MG63 (cell line): ENCODE measurements at regions not wholly inside any gene's neighbourhood (a gene's known extent, or its start where the extent isn't known, plus 50 kb on each side); places are given as distances from the start of the nearest gene placed in this dataset.
"Not testable (repeated sequence)": the region's sequence is repeated elsewhere in the genome, so short reads cannot be mapped to it uniquely, and the experiment has no call there.

Source experiments
- DNase-seq: peaks from one replicate; pipeline ENCODE4 v3.0.0-alpha.2; 2020
- H3K27me3 ChIP-seq: fragments of 250-450 bp; sonication (Bioruptor Pico); 2 replicates; pipeline ENCODE4 v1.5.1; 2020; ENCODE audit warnings: mild to moderate bottlenecking, moderate library complexity
- H3K36me3 ChIP-seq: fragments of 250-450 bp; sonication (Bioruptor Pico); 2 replicates; pipeline ENCODE4 v1.5.1; 2020; ENCODE audit warnings: mild to moderate bottlenecking, moderate library complexity
- H3K4me3 ChIP-seq: fragments of 250-450 bp; sonication (Bioruptor Pico); 2 replicates; pipeline ENCODE4 v1.5.1; 2020; ENCODE audit warnings: mild to moderate bottlenecking, moderate library complexity
- H3K9me3 ChIP-seq: fragments of 250-450 bp; sonication (Bioruptor Pico); 2 replicates; pipeline ENCODE4 v1.5.1; 2020; ENCODE audit warnings: mild to moderate bottlenecking, moderate library complexity

GRCh38 chr17:72458301-72458700 is 337.5 kb downstream of the SOX9 start:
- Histone ChIP-seq H3K36me3 (no peaks in the 10 kb centered on the region), H3K27me3 (no peaks in the 10 kb centered on the region), H3K4me3 (no peak overlapping the region), H3K9me3 (no peaks in the 10 kb centered on the region)
- no peak for DNase-seq

- Histone ChIP-seq H3K9me3 (no peaks in the 10 kb centered on the region), H3K27me3 (no peaks in the 10 kb centered on the region), H3K4me3 (no peak overlapping the region), H3K36me3 (no peaks in the 10 kb centered on the region)
- peak; percentile 48 for DNase-seq
Observed at GRCh38 chr17:72460711-72461110, 339.9 kb downstream of the SOX9 start.

- H3K27me3 ChIP-seq, result no peaks in the 10 kb centered on the region
- DNase-seq, result no peak
- no peaks in the 10 kb centered on the region for H3K36me3 ChIP-seq
- H3K4me3 ChIP-seq, result no peak overlapping the region
- no peaks in the 10 kb centered on the region for H3K9me3 ChIP-seq
Observed at GRCh38 chr17:72461757-72462156, 340.9 kb downstream of the SOX9 start.

GRCh38 chr17:72462407-72462806 is 341.6 kb downstream of the SOX9 start:
- Histone ChIP-seq H3K9me3 (no peaks in the 10 kb centered on the region), H3K4me3 (no peak overlapping the region), H3K36me3 (no peaks in the 10 kb centered on the region), H3K27me3 (no peaks in the 10 kb centered on the region)
- DNase-seq, result no peak

GRCh38 chr17:72462814-72463213 is 342.0 kb downstream of the SOX9 start:
- Histone ChIP-seq H3K36me3 (no peaks in the 10 kb centered on the region), H3K27me3 (no peaks in the 10 kb centered on the region), H3K9me3 (no peaks in the 10 kb centered on the region), H3K4me3 (no peak overlapping the region)
- no peak for DNase-seq

GRCh38 chr17:72463287-72464102 is 342.7 kb downstream of the SOX9 start:
- no peak for DNase-seq
- Histone ChIP-seq H3K36me3 (no peaks in the 10 kb centered on the region), H3K27me3 (no peaks in the 10 kb centered on the region), H3K4me3 (no peak overlapping the region), H3K9me3 (no peaks in the 10 kb centered on the region)

GRCh38 chr17:72464221-72464620 is 343.4 kb downstream of the SOX9 start:
- not testable (repeated sequence) for DNase-seq, H3K4me3 ChIP-seq, H3K9me3 ChIP-seq, H3K36me3 ChIP-seq, H3K27me3 ChIP-seq

GRCh38 chr17:72465191-72466024 is 344.6 kb downstream of the SOX9 start:
- H3K4me3 ChIP-seq, result no peak overlapping the region
- no peaks in the 10 kb centered on the region for H3K36me3 ChIP-seq
- no peaks in the 10 kb centered on the region for H3K9me3 ChIP-seq
- no peaks in the 10 kb centered on the region for H3K27me3 ChIP-seq
- DNase-seq, result peak; percentile 87

- H3K27me3 ChIP-seq, result no peaks in the 10 kb centered on the region
- DNase-seq, result peak; percentile 34
- no peak overlapping the region for H3K4me3 ChIP-seq
- no peaks in the 10 kb centered on the region for H3K36me3 ChIP-seq
- H3K9me3 ChIP-seq, result no peaks in the 10 kb centered on the region
Observed at GRCh38 chr17:72466199-72466598, 345.4 kb downstream of the SOX9 start.

GRCh38 chr17:72466606-72467005 is 345.8 kb downstream of the SOX9 start:
- Histone ChIP-seq H3K27me3 (no peaks in the 10 kb centered on the region), H3K4me3 (no peak overlapping the region), H3K36me3 (no peaks in the 10 kb centered on the region), H3K9me3 (no peaks in the 10 kb centered on the region)
- no peak for DNase-seq

GRCh38 chr17:72467841-72468653 is 347.2 kb downstream of the SOX9 start:
- no peaks in the 10 kb centered on the region for H3K27me3 ChIP-seq
- H3K4me3 ChIP-seq, result no peak overlapping the region
- no peaks in the 10 kb centered on the region for H3K9me3 ChIP-seq
- H3K36me3 ChIP-seq, result no peaks in the 10 kb centered on the region
- DNase-seq, result no peak

GRCh38 chr17:72468841-72469240 is 348.0 kb downstream of the SOX9 start:
- no peak overlapping the region for H3K4me3 ChIP-seq

GRCh38 chr17:72470121-72470705 is 349.4 kb downstream of the SOX9 start:
- no peak overlapping the region for H3K4me3 ChIP-seq
- peaks cover 5% of the 10 kb centered on the region; the same call in 1 of the 2 replicates for H3K9me3 ChIP-seq
- no peaks in the 10 kb centered on the region for H3K36me3 ChIP-seq
- H3K27me3 ChIP-seq, result no peaks in the 10 kb centered on the region
- DNase-seq, result no peak

More at GRCh38 chr17:72468841-72469240, 348.0 kb downstream of the SOX9 start:
- no peak for DNase-seq
- no peaks in the 10 kb centered on the region for H3K36me3 ChIP-seq
- H3K9me3 ChIP-seq, result peaks cover under 1% of the 10 kb centered on the region; the same call in 1 of the 2 replicates
- no peaks in the 10 kb centered on the region for H3K27me3 ChIP-seq

- Histone ChIP-seq H3K27me3 (no peaks in the 10 kb centered on the region), H3K36me3 (no peaks in the 10 kb centered on the region), H3K4me3 (no peak overlapping the region), H3K9me3 (peaks cover 5% of the 10 kb centered on the region; the same call in 1 of the 2 replicates)
- DNase-seq, result no peak
Observed at GRCh38 chr17:72470734-72471133, 349.9 kb downstream of the SOX9 start.

GRCh38 chr17:72471296-72471695 is 350.5 kb downstream of the SOX9 start:
- no peaks in the 10 kb centered on the region for H3K36me3 ChIP-seq
- no peak overlapping the region for H3K4me3 ChIP-seq
- H3K9me3 ChIP-seq, result peaks cover 5% of the 10 kb centered on the region; the same call in 1 of the 2 replicates
- H3K27me3 ChIP-seq, result no peaks in the 10 kb centered on the region
- no peak for DNase-seq

- DNase-seq, result no peak
- no peaks in the 10 kb centered on the region for H3K27me3 ChIP-seq
- no peaks in the 10 kb centered on the region for H3K36me3 ChIP-seq
- H3K4me3 ChIP-seq, result no peak overlapping the region
- H3K9me3 ChIP-seq, result peaks cover 5% of the 10 kb centered on the region; the same call in 1 of the 2 replicates
Observed at GRCh38 chr17:72472106-72472505, 351.3 kb downstream of the SOX9 start.
